ENCODE measurements at regions not wholly inside any gene's neighbourhood (a gene's known extent, or its start where the extent isn't known, plus 50 kb on each side); places are given as distances from the start of the nearest gene placed in this dataset.
"Not testable (repeated sequence)": the region's sequence is repeated elsewhere in the genome, so short reads cannot be mapped to it uniquely, and the experiment has no call there.

GRCh38 chr22:22120160-22120559, 124.4 kb upstream of the VPREB1 start:
- DNase-seq (ENCODE audit: low read depth), result no peak

GRCh38 chr22:22118987-22119386, 125.6 kb upstream of the VPREB1 start:
- no peak for DNase-seq (ENCODE audit: low read depth)

GRCh38 chr22:22117864-22118544, 126.6 kb upstream of the VPREB1 start:
- DNase-seq (ENCODE audit: low read depth), result not testable (repeated sequence)

GRCh38 chr22:22116997-22117770, 127.4 kb upstream of the VPREB1 start:
- not testable (repeated sequence) for DNase-seq (ENCODE audit: low read depth)

GRCh38 chr22:22113701-22114100, 130.9 kb upstream of the VPREB1 start:
- DNase-seq (ENCODE audit: low read depth), result no peak

GRCh38 chr22:22112533-22113294, 130.1 kb upstream of the TOP3B start:
- no peak for DNase-seq (ENCODE audit: low read depth)

GRCh38 chr22:22111983-22112382, 129.4 kb upstream of the TOP3B start:
- no peak for DNase-seq (ENCODE audit: low read depth)

GRCh38 chr22:22111267-22111751, 128.7 kb upstream of the TOP3B start:
- DNase-seq (ENCODE audit: low read depth), result peak; percentile 68

- DNase-seq (ENCODE audit: low read depth), result peak; percentile 71
Observed at GRCh38 chr22:22110548-22111266, 128.1 kb upstream of the TOP3B start.

- no peak for DNase-seq (ENCODE audit: low read depth)
Observed at GRCh38 chr22:22109693-22110466, 127.3 kb upstream of the TOP3B start.

- no peak for DNase-seq (ENCODE audit: low read depth)
Observed at GRCh38 chr22:22106855-22107254, 124.3 kb upstream of the TOP3B start.

GRCh38 chr22:22105364-22105763, 122.8 kb upstream of the TOP3B start:
- DNase-seq (ENCODE audit: low read depth), result no peak

- DNase-seq (ENCODE audit: low read depth), result peak; percentile 9
Observed at GRCh38 chr22:22103078-22103875, 120.7 kb upstream of the TOP3B start.

GRCh38 chr22:22099833-22100812, 117.5 kb upstream of the TOP3B start:
- peak; percentile 19 for DNase-seq (ENCODE audit: low read depth)

- no peak for DNase-seq (ENCODE audit: low read depth)
Observed at GRCh38 chr22:22099194-22099486, 116.6 kb upstream of the TOP3B start.

- DNase-seq (ENCODE audit: low read depth), result no peak
Observed at GRCh38 chr22:22098457-22099193, 116.0 kb upstream of the TOP3B start.

- no peak for DNase-seq (ENCODE audit: low read depth)
Observed at GRCh38 chr22:22097727-22098228, 115.2 kb upstream of the TOP3B start.

GRCh38 chr22:22094921-22095320, 112.3 kb upstream of the TOP3B start:
- no peak for DNase-seq (ENCODE audit: low read depth)

All from EH (cell line).